Activated naive CD4-positive, alpha-beta T cell treated with anti-CD3 and anti-CD28 coated beads, Interleukin-2, amount 50 U/mL, for 16 hours (primary cell): ENCODE measurements at regions not wholly inside any gene's neighbourhood (a gene's known extent, or its start where the extent isn't known, plus 50 kb on each side); places are given as distances from the start of the nearest gene placed in this dataset.
"Not testable (repeated sequence)": the region's sequence is repeated elsewhere in the genome, so short reads cannot be mapped to it uniquely, and the experiment has no call there.

ENCODE experiments used
- DNase-seq: peaks from one replicate; pipeline ENCODE4 v3.0.0-alpha.2; 2020

- DNase-seq = no peak
Measured at GRCh38 chr10:6802759-6803426, 222.8 kb upstream of the PRKCQ start.

GRCh38 chr10:6796231-6796630, 216.2 kb upstream of the PRKCQ start:
- no peak for DNase-seq

- DNase-seq = no peak
Measured at GRCh38 chr10:6795541-6795940, 215.5 kb upstream of the PRKCQ start.

GRCh38 chr10:6794841-6795240, 214.8 kb upstream of the PRKCQ start:
- not testable (repeated sequence) for DNase-seq

GRCh38 chr10:6794441-6794840, 214.4 kb upstream of the PRKCQ start:
- no peak for DNase-seq

GRCh38 chr10:6788731-6789130, 208.7 kb upstream of the PRKCQ start:
- DNase-seq = no peak

- DNase-seq = no peak
Measured at GRCh38 chr10:6788231-6788630, 208.2 kb upstream of the PRKCQ start.

GRCh38 chr10:6787718-6788117, 207.6 kb upstream of the PRKCQ start:
- DNase-seq = no peak

- DNase-seq = no peak
Measured at GRCh38 chr10:6787091-6787490, 207.0 kb upstream of the PRKCQ start.

- no peak for DNase-seq
Measured at GRCh38 chr10:6786579-6787031, 206.5 kb upstream of the PRKCQ start.

GRCh38 chr10:6784429-6784828, 204.4 kb upstream of the PRKCQ start:
- DNase-seq = not testable (repeated sequence)

GRCh38 chr10:6783471-6783870, 203.4 kb upstream of the PRKCQ start:
- no peak for DNase-seq

GRCh38 chr10:6782378-6782777, 202.3 kb upstream of the PRKCQ start:
- DNase-seq = no peak

- no peak for DNase-seq
Measured at GRCh38 chr10:6781133-6781770, 201.2 kb upstream of the PRKCQ start.

GRCh38 chr10:6780008-6780677, 200.1 kb upstream of the PRKCQ start:
- no peak for DNase-seq

- no peak for DNase-seq
Measured at GRCh38 chr10:6778992-6779701, 199.1 kb upstream of the PRKCQ start.

GRCh38 chr10:6776170-6776569, 196.1 kb upstream of the PRKCQ start:
- no peak for DNase-seq

- DNase-seq = no peak
Measured at GRCh38 chr10:6774406-6774805, 194.3 kb upstream of the PRKCQ start.

GRCh38 chr10:6771331-6771730, 191.3 kb upstream of the PRKCQ start:
- DNase-seq = no peak

GRCh38 chr10:6770846-6771245, 190.8 kb upstream of the PRKCQ start:
- DNase-seq = no peak

- no peak for DNase-seq
Measured at GRCh38 chr10:6769704-6770417, 189.8 kb upstream of the PRKCQ start.

- DNase-seq = no peak
Measured at GRCh38 chr10:6766131-6766801, 186.2 kb upstream of the PRKCQ start.
